ENCODE measurements at regions not wholly inside any gene's neighbourhood (a gene's known extent, or its start where the extent isn't known, plus 50 kb on each side); places are given as distances from the start of the nearest gene placed in this dataset.

GRCh38 chr2:3000125-3000524 lies 377.5 kb downstream of the EIPR1 start:
- Histone ChIP-seq H3K27ac (ENCODE audit: extremely low read depth, low read depth, low read length) (no peak overlapping the region), H3K4me3 (no peak overlapping the region), H4K20me1 (replicated peaks; ENCODE audit: control insufficient read depth, insufficient read depth, low read length) (no peaks in the 10 kb centered on the region), H3K4me2 (ENCODE audit: insufficient read depth, low read length) (no peak overlapping the region), H3K27me3 (ENCODE audit: control insufficient read depth in 2 of 2, insufficient read depth in 2 of 2, low read length in 2 of 2) (peaks cover 4 to 13% of the 10 kb centered on the region in 2 experiments; a peak in 4 of 5 replicates), H3K9me3 (replicated peaks; ENCODE audit: control insufficient read depth, insufficient read depth, low read depth, low read length) (no peaks in the 10 kb centered on the region), H2AFZ (ENCODE audit: low read depth, low read length) (no peak overlapping the region), H3K36me3 (ENCODE audit: control insufficient read depth, insufficient read depth, low read length) (no peaks in the 10 kb centered on the region), H3K4me1 (replicated peaks in 1 of 2; ENCODE audit: control insufficient read depth in 2 of 2, insufficient read depth in 2 of 2, low read length in 2 of 2) (no peaks in the 10 kb centered on the region), H3K79me2 (ENCODE audit: control insufficient read depth, insufficient read depth, low read length) (no peaks in the 10 kb centered on the region), H3K9me1 (ENCODE audit: control insufficient read depth, insufficient read depth, low read length) (no peaks in the 10 kb centered on the region), H3K9ac (ENCODE audit: insufficient read depth in 1 of 2, low read depth in 2 of 2, low read length in 2 of 2) (no peak overlapping the region)
- ATAC-seq (no peak), DNase-seq (ENCODE audit: extremely low read depth in 1 of 4, low spot score in 3 of 4) (no peak), FAIRE-seq (no peak)
- CTCF ChIA-PET (ENCODE audit: low intra/inter-chr PET ratio) = no interaction called here
- in situ Hi-C loops (cut with MboI) (no loop called here), intact Hi-C loops (cut with micrococcal nuclease) (no loop called here)
- 1% methylated on average over 8 of the region's 8 CpGs for whole genome bisulfite sequencing (ENCODE audit: insufficient coverage, low coverage, missing lambda C conversion rate)
- no peak for TF ChIP-seq ZBTB17 (CRISPR knock-in tag; IDR thresholded peaks at IDR 0.05)
- no peak for TF ChIP-seq ZNF740 (CRISPR knock-in tag; IDR thresholded peaks at IDR 0.05)
- no peak for TF ChIP-seq ZNF740 (tag; IDR thresholded peaks at IDR 0.05)
- TF ChIP-seq, protein P1, sequence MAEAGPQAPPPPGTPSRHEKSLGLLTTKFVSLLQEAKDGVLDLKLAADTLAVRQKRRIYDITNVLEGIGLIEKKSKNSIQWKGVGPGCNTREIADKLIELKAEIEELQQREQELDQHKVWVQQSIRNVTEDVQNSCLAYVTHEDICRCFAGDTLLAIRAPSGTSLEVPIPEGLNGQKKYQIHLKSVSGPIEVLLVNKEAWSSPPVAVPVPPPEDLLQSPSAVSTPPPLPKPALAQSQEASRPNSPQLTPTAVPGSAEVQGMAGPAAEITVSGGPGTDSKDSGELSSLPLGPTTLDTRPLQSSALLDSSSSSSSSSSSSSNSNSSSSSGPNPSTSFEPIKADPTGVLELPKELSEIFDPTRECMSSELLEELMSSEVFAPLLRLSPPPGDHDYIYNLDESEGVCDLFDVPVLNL (CRISPR knock-in tag; IDR thresholded peaks at IDR 0.05; ENCODE audit: low read depth) = no peak
- TF ChIP-seq, protein P2, sequence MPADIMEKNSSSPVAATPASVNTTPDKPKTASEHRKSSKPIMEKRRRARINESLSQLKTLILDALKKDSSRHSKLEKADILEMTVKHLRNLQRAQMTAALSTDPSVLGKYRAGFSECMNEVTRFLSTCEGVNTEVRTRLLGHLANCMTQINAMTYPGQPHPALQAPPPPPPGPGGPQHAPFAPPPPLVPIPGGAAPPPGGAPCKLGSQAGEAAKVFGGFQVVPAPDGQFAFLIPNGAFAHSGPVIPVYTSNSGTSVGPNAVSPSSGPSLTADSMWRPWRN (IDR thresholded peaks at IDR 0.05; ENCODE audit: low read depth) = no peak
- TF ChIP-seq HNRNPK (IDR thresholded peaks at IDR 0.05; ENCODE audit: low read depth, low read length, poor library complexity, severe bottlenecking) = no peak
- no peak for TF ChIP-seq MAZ (CRISPR knock-in tag; conservative IDR thresholded peaks at IDR 0.05 in 1 of 2, IDR thresholded peaks at IDR 0.05 in 1 of 2)
- TF ChIP-seq RAD21 (CRISPR knock-in tag; conservative IDR thresholded peaks at IDR 0.05 in 1 of 2, IDR thresholded peaks at IDR 0.05 in 1 of 2) = no peak
- TF ChIP-seq RNF2 (IDR thresholded peaks at IDR 0.05) = no peak
- no peak for TF ChIP-seq ZBTB11 (CRISPR knock-in tag; IDR thresholded peaks at IDR 0.05)
- no TSS peak for BruUV-seq (replicated peaks)
- POLR2A ChIA-PET = no interaction called here

Data from K562 (cell line).